SK-N-SH treated with all-trans-retinoic acid at 6 μM for 48 hours (cell line): ENCODE measurements at regions not wholly inside any gene's neighbourhood (a gene's known extent, or its start where the extent isn't known, plus 50 kb on each side); places are given as distances from the start of the nearest gene placed in this dataset.

Experiments
- BACH2 ChIP-seq: fragments of 250-450 bp; sonication (Bioruptor Pico); IDR thresholded peaks from 2 replicates; pipeline ENCODE4 v1.9.0; 2021; ENCODE audit warnings: mild to moderate bottlenecking, borderline replicate concordance
- CSDC2 ChIP-seq: fragments of 250-450 bp; sonication (Bioruptor Pico); IDR thresholded peaks from 2 replicates; pipeline ENCODE4 v1.5.0; 2020; ENCODE audit warnings: mild to moderate bottlenecking, moderate library complexity
- CSRNP3 ChIP-seq: fragments of 250-450 bp; sonication (Bioruptor Pico); IDR thresholded peaks from 2 replicates; pipeline ENCODE4 v1.5.1; 2021; ENCODE audit warnings: mild to moderate bottlenecking, moderate library complexity
- TSHZ2 ChIP-seq: fragments of 250-450 bp; sonication (Bioruptor Pico); IDR thresholded peaks from 2 replicates; pipeline ENCODE4 v1.5.0; 2020; ENCODE audit warnings: mild to moderate bottlenecking, moderate library complexity
- ZFP3 ChIP-seq: fragments of 250-450 bp; sonication (Bioruptor Pico); IDR thresholded peaks from 2 replicates; pipeline ENCODE4 v1.5.0; 2020; ENCODE audit warnings: mild to moderate bottlenecking, moderate library complexity

GRCh38 chr6:44540881-44541280 is 153.4 kb downstream of the CDC5L start:
- no peak for TF ChIP-seq CSDC2 (CRISPR knock-in tag)
- TF ChIP-seq TSHZ2: no peak
- no peak for TF ChIP-seq BACH2
- TF ChIP-seq ZFP3: no peak
- TF ChIP-seq CSRNP3: no peak
